SK-N-SH (cell line): ENCODE measurements at regions not wholly inside any gene's neighbourhood (a gene's known extent, or its start where the extent isn't known, plus 50 kb on each side); places are given as distances from the start of the nearest gene placed in this dataset.

Experiments
- CTCF ChIA-PET: fragments of 300-600, 350-600 bp; formaldehyde crosslinking; extraction: SDS; loops from one replicate; lab custom pipeline; 2021; lab: Yijun Ruan, JAX
- POLR2A ChIA-PET: fragments of 350-600 bp; sonication (Branson Sonifier 250); formaldehyde crosslinking; extraction: SDS; loops from one replicate; lab custom pipeline; 2020; ENCODE audit warnings: antibody characterized with exemption, inconsistent platforms; lab: Yijun Ruan, JAX
- DNase-seq: peaks from one replicate; pipeline ENCODE4 v3.0.0; 2012
- H2AFZ ChIP-seq: fragments of 200-600 bp; sonication (generic); 2 replicates; pipeline ENCODE4 v1.8.1; 2016; ENCODE audit warnings: antibody characterized with exemption, mild to moderate bottlenecking, low read depth
- H3F3A ChIP-seq: fragments of 200-600 bp; sonication (generic); replicated peaks from 2 replicates; pipeline ENCODE3; 2016; ENCODE audit warnings: antibody characterized with exemption, mild to moderate bottlenecking; ENCODE audit not compliant: insufficient read depth
- H3K27ac ChIP-seq, 2 experiments: fragments of 200-500 bp in 1 of 2; fragments of 200-600 bp in 1 of 2; sonication (Bioruptor generic) in 1 of 2; sonication (generic), shearing (Covaris generic) in 1 of 2; 2 replicates each; pipeline versions ENCODE4 v1.5.1 to v1.6.1; 2014 to 2016; ENCODE audit warnings: low read depth in 2 of 2, inconsistent platforms in 1 of 2, low read length in 1 of 2, mild to moderate bottlenecking in 1 of 2, mixed read lengths in 1 of 2
- H3K27me3 ChIP-seq: fragments of 200-600 bp; sonication (generic), shearing (Covaris generic); 2 replicates; pipeline ENCODE4 v1.6.1; 2016; ENCODE audit warnings: mixed run types; ENCODE audit not compliant: insufficient read depth
- H3K36me3 ChIP-seq, 2 experiments: fragments of 200-500 bp in 1 of 2; fragments of 200-600 bp in 1 of 2; sonication (Bioruptor generic) in 1 of 2; sonication (generic) in 1 of 2; replicated peaks in 1 of 2; 2 replicates each; pipeline versions ENCODE3 to v1.5.1; 2014 to 2016; ENCODE audit warnings: low read length in 1 of 2, mild to moderate bottlenecking in 1 of 2; ENCODE audit not compliant: insufficient read depth in 2 of 2, control insufficient read depth in 1 of 2
- H3K4me1 ChIP-seq, 2 experiments: fragments of 200-500 bp in 1 of 2; fragments of 200-600 bp in 1 of 2; sonication (Bioruptor generic) in 1 of 2; sonication (generic), shearing (Covaris generic) in 1 of 2; 2 replicates each; pipeline versions ENCODE4 v1.5.1 to v1.6.1; 2014 to 2016; ENCODE audit warnings: low read depth in 1 of 2, low read length in 1 of 2, mixed run types in 1 of 2; ENCODE audit not compliant: insufficient read depth in 2 of 2, control insufficient read depth in 1 of 2
- H3K4me2 ChIP-seq: fragments of 200-600 bp; sonication (generic), shearing (Covaris generic); 2 replicates; pipeline ENCODE4 v1.6.1; 2017; ENCODE audit warnings: mixed run types
- H3K4me3 ChIP-seq, 2 experiments: fragments of 200-500 bp in 1 of 2; fragments of 200-600 bp in 1 of 2; sonication (Bioruptor generic) in 1 of 2; sonication (generic), shearing (Covaris generic) in 1 of 2; 2 replicates each; pipeline versions ENCODE4 v1.5.1 to v1.8.1; 2014 to 2016; ENCODE audit warnings: low read depth in 2 of 2, inconsistent platforms in 1 of 2, low read length in 1 of 2, mild to moderate bottlenecking in 1 of 2, mixed read lengths in 1 of 2, moderate library complexity in 1 of 2
- H3K79me2 ChIP-seq: fragments of 200-600 bp; sonication (generic); 2 replicates; pipeline ENCODE4 v1.8.1; 2017; ENCODE audit warnings: mild to moderate bottlenecking; ENCODE audit not compliant: insufficient read depth
- H3K9ac ChIP-seq: fragments of 200-600 bp; sonication (generic); 2 replicates; pipeline ENCODE4 v1.6.1; 2017; ENCODE audit warnings: mixed run types
- H3K9me2 ChIP-seq: fragments of 200-600 bp; sonication (generic); 2 replicates; pipeline ENCODE4 v1.6.1; 2017; ENCODE audit warnings: mixed run types
- H3K9me3 ChIP-seq: fragments of 200-600 bp; sonication (generic); 2 replicates; pipeline ENCODE4 v1.6.1; 2017; ENCODE audit warnings: mixed run types, mild to moderate bottlenecking, moderate library complexity
- H4K20me1 ChIP-seq: fragments of 200-600 bp; sonication (generic); 2 replicates; pipeline ENCODE4 v1.6.1; 2017; ENCODE audit warnings: mild to moderate bottlenecking, mixed run types; ENCODE audit not compliant: insufficient read depth
- CHD2 ChIP-seq: fragments of 150-350 bp; IDR thresholded peaks from 2 replicates; pipeline ENCODE4 v1.6.1; 2018; ENCODE audit warnings: low read length; ENCODE audit not compliant: partially characterized antibody
- ELF1 ChIP-seq: IDR thresholded peaks from 2 replicates; pipeline ENCODE4 v1.4.0; 2012
- EP300 ChIP-seq, 2 experiments: IDR thresholded peaks; 2 replicates each; pipeline versions ENCODE4 v1.4.0 to v1.6.1; 2012; ENCODE audit warnings: borderline replicate concordance in 1 of 2, low read depth in 1 of 2, low read length in 1 of 2
- EZH2phosphoT487 ChIP-seq: fragments of 200-600 bp; sonication (generic); IDR thresholded peaks from 2 replicates; pipeline ENCODE4 v1.6.1; 2017; ENCODE audit warnings: low read depth, mixed run types, mild to moderate bottlenecking, antibody characterized with exemption, moderate library complexity, borderline replicate concordance
- FOSL2 ChIP-seq: IDR thresholded peaks from 2 replicates; pipeline ENCODE4 v1.4.0; 2012; ENCODE audit warnings: low read depth, mild to moderate bottlenecking, moderate library complexity, borderline replicate concordance
- FOXM1 ChIP-seq: IDR thresholded peaks from 2 replicates; pipeline ENCODE4 v1.4.0; 2012; ENCODE audit warnings: low read depth, mild to moderate bottlenecking
- MXI1 ChIP-seq: IDR thresholded peaks from 2 replicates; pipeline ENCODE4 v1.6.1; 2012; ENCODE audit warnings: mild to moderate bottlenecking, low read depth, low read length, improper control_type of control experiment
- NFIC ChIP-seq: IDR thresholded peaks from 2 replicates; pipeline ENCODE4 v1.4.0; 2012; ENCODE audit warnings: borderline replicate concordance
- NRF1 ChIP-seq: IDR thresholded peaks from 2 replicates; pipeline ENCODE4 v1.6.1; 2012; ENCODE audit warnings: low read depth, mild to moderate bottlenecking, low read length
- SMC3 ChIP-seq: IDR thresholded peaks from 2 replicates; pipeline ENCODE4 v1.6.1; 2012; ENCODE audit warnings: low read depth, low read length, improper control_type of control experiment
- TAF1 ChIP-seq: IDR thresholded peaks from 2 replicates; pipeline ENCODE4 v1.6.1; 2012; ENCODE audit warnings: low read depth, mild to moderate bottlenecking, low read length, moderate library complexity, borderline replicate concordance
- TCF12 ChIP-seq: IDR thresholded peaks from 2 replicates; pipeline ENCODE4 v1.4.0; 2012
- WGBS: methylation state at CpG from one replicate; pipeline ENCODE4 v1.1.6; 2017; ENCODE audit warnings: low lambda C conversion rate; 5-methylcytosine and 5-hydroxymethylcytosine counted together
- TF ChIP-seq, protein P1 (sequence below): IDR thresholded peaks from 2 replicates; pipeline ENCODE4 v1.4.0; 2012; ENCODE audit warnings: low read depth, borderline replicate concordance
- TF ChIP-seq, protein P2 (sequence below): IDR thresholded peaks from 2 replicates; pipeline ENCODE4 v1.6.1; 2012; ENCODE audit warnings: mild to moderate bottlenecking, low read depth, low read length, moderate library complexity
- TF ChIP-seq, protein P3 (sequence below): fragments of 200-600 bp; sonication (generic); IDR thresholded peaks from 2 replicates; pipeline ENCODE4 v1.6.1; 2017; ENCODE audit warnings: antibody characterized with exemption, mild to moderate bottlenecking, moderate library complexity

GRCh38 chr6:40889137-40889832 is 149.7 kb downstream of the UNC5CL start:
- H3K4me2 ChIP-seq = no peak overlapping the region
- no peak overlapping the region for H2AFZ ChIP-seq
- H3K9me2 ChIP-seq = no peaks in the 10 kb centered on the region
- no peak for DNase-seq
- no peak overlapping the region; a peak in 1 of 4 replicates for H3K4me3 ChIP-seq
- ChIA-PET POLR2A (no interaction called here), CTCF (interaction anchor here (0.7 to 3.5 kb wide), 6 partner anchors 7 to 301 kb away, joined by 3 to 9 read pairs (median 4); no protein-coding TSS in a partner anchor)
- peak overlapping the region in 1 of 2 experiments; percentile 89; a peak in 1 of 4 replicates for H3K27ac ChIP-seq
- no peaks in the 10 kb centered on the region for H4K20me1 ChIP-seq
- no peaks in the 10 kb centered on the region for H3K9me3 ChIP-seq
- peaks cover 0 to 27% of the 10 kb centered on the region in 2 experiments; a peak in 2 of 4 replicates for H3K4me1 ChIP-seq
- WGBS = 36% methylated on average over 7 of the region's 7 CpGs
- H3K79me2 ChIP-seq = no peaks in the 10 kb centered on the region
- H3K36me3 ChIP-seq = no peaks in the 10 kb centered on the region
- no peaks in the 10 kb centered on the region; the same call in 1 of the 2 replicates for H3K27me3 ChIP-seq
- H3F3A ChIP-seq = no peaks in the 10 kb centered on the region
- H3K9ac ChIP-seq = no peak overlapping the region
- no peak for TF ChIP-seq TAF1
- TF ChIP-seq TCF12 = no peak
- no peak for TF ChIP-seq NRF1
- TF ChIP-seq, protein P1, sequence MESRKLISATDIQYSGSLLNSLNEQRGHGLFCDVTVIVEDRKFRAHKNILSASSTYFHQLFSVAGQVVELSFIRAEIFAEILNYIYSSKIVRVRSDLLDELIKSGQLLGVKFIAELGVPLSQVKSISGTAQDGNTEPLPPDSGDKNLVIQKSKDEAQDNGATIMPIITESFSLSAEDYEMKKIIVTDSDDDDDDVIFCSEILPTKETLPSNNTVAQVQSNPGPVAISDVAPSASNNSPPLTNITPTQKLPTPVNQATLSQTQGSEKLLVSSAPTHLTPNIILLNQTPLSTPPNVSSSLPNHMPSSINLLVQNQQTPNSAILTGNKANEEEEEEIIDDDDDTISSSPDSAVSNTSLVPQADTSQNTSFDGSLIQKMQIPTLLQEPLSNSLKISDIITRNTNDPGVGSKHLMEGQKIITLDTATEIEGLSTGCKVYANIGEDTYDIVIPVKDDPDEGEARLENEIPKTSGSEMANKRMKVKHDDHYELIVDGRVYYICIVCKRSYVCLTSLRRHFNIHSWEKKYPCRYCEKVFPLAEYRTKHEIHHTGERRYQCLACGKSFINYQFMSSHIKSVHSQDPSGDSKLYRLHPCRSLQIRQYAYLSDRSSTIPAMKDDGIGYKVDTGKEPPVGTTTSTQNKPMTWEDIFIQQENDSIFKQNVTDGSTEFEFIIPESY = no peak
- TF ChIP-seq CHD2 = no peak
- no peak for TF ChIP-seq MXI1
- no peak for TF ChIP-seq EP300 (IDR thresholded peaks at IDR 0.05; ENCODE audit: borderline replicate concordance in 1 of 2, low read depth in 1 of 2, low read length in 1 of 2)
- no peak for TF ChIP-seq EZH2phosphoT487
- TF ChIP-seq ELF1 = no peak
- no peak for TF ChIP-seq NFIC
- TF ChIP-seq, protein P2, sequence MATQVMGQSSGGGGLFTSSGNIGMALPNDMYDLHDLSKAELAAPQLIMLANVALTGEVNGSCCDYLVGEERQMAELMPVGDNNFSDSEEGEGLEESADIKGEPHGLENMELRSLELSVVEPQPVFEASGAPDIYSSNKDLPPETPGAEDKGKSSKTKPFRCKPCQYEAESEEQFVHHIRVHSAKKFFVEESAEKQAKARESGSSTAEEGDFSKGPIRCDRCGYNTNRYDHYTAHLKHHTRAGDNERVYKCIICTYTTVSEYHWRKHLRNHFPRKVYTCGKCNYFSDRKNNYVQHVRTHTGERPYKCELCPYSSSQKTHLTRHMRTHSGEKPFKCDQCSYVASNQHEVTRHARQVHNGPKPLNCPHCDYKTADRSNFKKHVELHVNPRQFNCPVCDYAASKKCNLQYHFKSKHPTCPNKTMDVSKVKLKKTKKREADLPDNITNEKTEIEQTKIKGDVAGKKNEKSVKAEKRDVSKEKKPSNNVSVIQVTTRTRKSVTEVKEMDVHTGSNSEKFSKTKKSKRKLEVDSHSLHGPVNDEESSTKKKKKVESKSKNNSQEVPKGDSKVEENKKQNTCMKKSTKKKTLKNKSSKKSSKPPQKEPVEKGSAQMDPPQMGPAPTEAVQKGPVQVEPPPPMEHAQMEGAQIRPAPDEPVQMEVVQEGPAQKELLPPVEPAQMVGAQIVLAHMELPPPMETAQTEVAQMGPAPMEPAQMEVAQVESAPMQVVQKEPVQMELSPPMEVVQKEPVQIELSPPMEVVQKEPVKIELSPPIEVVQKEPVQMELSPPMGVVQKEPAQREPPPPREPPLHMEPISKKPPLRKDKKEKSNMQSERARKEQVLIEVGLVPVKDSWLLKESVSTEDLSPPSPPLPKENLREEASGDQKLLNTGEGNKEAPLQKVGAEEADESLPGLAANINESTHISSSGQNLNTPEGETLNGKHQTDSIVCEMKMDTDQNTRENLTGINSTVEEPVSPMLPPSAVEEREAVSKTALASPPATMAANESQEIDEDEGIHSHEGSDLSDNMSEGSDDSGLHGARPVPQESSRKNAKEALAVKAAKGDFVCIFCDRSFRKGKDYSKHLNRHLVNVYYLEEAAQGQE = no peak
- TF ChIP-seq FOSL2 = no peak
- TF ChIP-seq SMC3 = no peak
- TF ChIP-seq, protein P3, sequence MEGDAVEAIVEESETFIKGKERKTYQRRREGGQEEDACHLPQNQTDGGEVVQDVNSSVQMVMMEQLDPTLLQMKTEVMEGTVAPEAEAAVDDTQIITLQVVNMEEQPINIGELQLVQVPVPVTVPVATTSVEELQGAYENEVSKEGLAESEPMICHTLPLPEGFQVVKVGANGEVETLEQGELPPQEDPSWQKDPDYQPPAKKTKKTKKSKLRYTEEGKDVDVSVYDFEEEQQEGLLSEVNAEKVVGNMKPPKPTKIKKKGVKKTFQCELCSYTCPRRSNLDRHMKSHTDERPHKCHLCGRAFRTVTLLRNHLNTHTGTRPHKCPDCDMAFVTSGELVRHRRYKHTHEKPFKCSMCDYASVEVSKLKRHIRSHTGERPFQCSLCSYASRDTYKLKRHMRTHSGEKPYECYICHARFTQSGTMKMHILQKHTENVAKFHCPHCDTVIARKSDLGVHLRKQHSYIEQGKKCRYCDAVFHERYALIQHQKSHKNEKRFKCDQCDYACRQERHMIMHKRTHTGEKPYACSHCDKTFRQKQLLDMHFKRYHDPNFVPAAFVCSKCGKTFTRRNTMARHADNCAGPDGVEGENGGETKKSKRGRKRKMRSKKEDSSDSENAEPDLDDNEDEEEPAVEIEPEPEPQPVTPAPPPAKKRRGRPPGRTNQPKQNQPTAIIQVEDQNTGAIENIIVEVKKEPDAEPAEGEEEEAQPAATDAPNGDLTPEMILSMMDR = no peak
- TF ChIP-seq FOXM1 = no peak
- TF ChIP-seq, all 33 proteins: peak for 0
